NCI-H2171 treated with DMSO at 0.1 percent for 48 hours (cell line): ENCODE measurements at regions not wholly inside any gene's neighbourhood (a gene's known extent, or its start where the extent isn't known, plus 50 kb on each side); places are given as distances from the start of the nearest gene placed in this dataset.

Experiments used
- DNase-seq: peaks from one replicate; lab custom pipeline; 2025; lab: John Stamatoyannopoulos, UW

- DNase-seq: no peak
Observed at GRCh38 chr5:2696156-2696807, 55.2 kb downstream of the IRX2 start.

GRCh38 chr5:2695200-2695891 is 56.1 kb downstream of the IRX2 start:
- DNase-seq: no peak

- DNase-seq: no peak
Observed at GRCh38 chr5:2691530-2691929, 59.9 kb downstream of the IRX2 start.

GRCh38 chr5:2690293-2690692 is 61.2 kb downstream of the IRX2 start:
- DNase-seq: no peak

GRCh38 chr5:2688586-2688985 is 62.9 kb downstream of the IRX2 start:
- no peak for DNase-seq

- no peak for DNase-seq
Observed at GRCh38 chr5:2687746-2688145, 63.7 kb downstream of the IRX2 start.

GRCh38 chr5:2686321-2687124 is 65.0 kb downstream of the IRX2 start:
- DNase-seq: peak; percentile 67

GRCh38 chr5:2685651-2686272 is 65.7 kb downstream of the IRX2 start:
- no peak for DNase-seq

- no peak for DNase-seq
Observed at GRCh38 chr5:2684606-2685005, 66.9 kb downstream of the IRX2 start.

- DNase-seq: no peak
Observed at GRCh38 chr5:2683720-2684119, 67.8 kb downstream of the IRX2 start.

- no peak for DNase-seq
Observed at GRCh38 chr5:2681476-2681875, 70.0 kb downstream of the IRX2 start.

- DNase-seq: no peak
Observed at GRCh38 chr5:2680979-2681378, 70.5 kb downstream of the IRX2 start.

- no peak for DNase-seq
Observed at GRCh38 chr5:2677689-2678088, 73.8 kb downstream of the IRX2 start.

GRCh38 chr5:2675548-2675947 is 75.9 kb downstream of the IRX2 start:
- peak; percentile 52 for DNase-seq

- DNase-seq: no peak
Observed at GRCh38 chr5:2674456-2674855, 77.0 kb downstream of the IRX2 start.

- DNase-seq: no peak
Observed at GRCh38 chr5:2670940-2671339, 80.5 kb downstream of the IRX2 start.

- DNase-seq: no peak
Observed at GRCh38 chr5:2669913-2670312, 81.6 kb downstream of the IRX2 start.

- DNase-seq: no peak
Observed at GRCh38 chr5:2669259-2669658, 82.2 kb downstream of the IRX2 start.

GRCh38 chr5:2666081-2666480 is 85.4 kb downstream of the IRX2 start:
- DNase-seq: no peak

GRCh38 chr5:2663489-2663888 is 88.0 kb downstream of the IRX2 start:
- DNase-seq: no peak

- DNase-seq: no peak
Observed at GRCh38 chr5:2660315-2660714, 91.2 kb downstream of the IRX2 start.

- peak; percentile 74 for DNase-seq
Observed at GRCh38 chr5:2658881-2659470, 92.5 kb downstream of the IRX2 start.
